HCT116 (cell line): ENCODE measurements at regions not wholly inside any gene's neighbourhood (a gene's known extent, or its start where the extent isn't known, plus 50 kb on each side); places are given as distances from the start of the nearest gene placed in this dataset.

Source experiments
- ELF1 ChIP-seq: IDR thresholded peaks from 2 replicates; pipeline ENCODE4 v1.6.1; 2012; ENCODE audit warnings: low read depth, borderline replicate concordance
- EZH2 ChIP-seq: fragments of 200-600 bp; sonication (generic); IDR thresholded peaks from 2 replicates; pipeline ENCODE4 v1.6.1; 2017; ENCODE audit warnings: antibody characterized with exemption, mixed run types
- EZH2phosphoT487 ChIP-seq: fragments of 200-600 bp; IDR thresholded peaks from 2 replicates; pipeline ENCODE4 v1.6.1; 2018; ENCODE audit warnings: antibody characterized with exemption, borderline replicate concordance
- JUND ChIP-seq: IDR thresholded peaks from 2 replicates; pipeline ENCODE4 v1.6.1; 2012
- POLR2A ChIP-seq: IDR thresholded peaks from 2 replicates; pipeline ENCODE4 v1.7.0; 2011; ENCODE audit warnings: borderline replicate concordance; ENCODE audit not compliant: insufficient read depth, insufficient read length; ENCODE audit errors: extremely low read depth
- POLR2AphosphoS5 ChIP-seq: IDR thresholded peaks from 2 replicates; pipeline ENCODE4 v1.6.1; 2011; ENCODE audit warnings: mild to moderate bottlenecking, low read depth, low read length, moderate library complexity
- RAD21 ChIP-seq: IDR thresholded peaks from 2 replicates; pipeline ENCODE4 v1.6.1; 2012; ENCODE audit warnings: low read depth, mild to moderate bottlenecking
- REST ChIP-seq: IDR thresholded peaks from 2 replicates; pipeline ENCODE4 v1.6.1; 2012; ENCODE audit warnings: low read depth
- SP1 ChIP-seq: IDR thresholded peaks from 2 replicates; pipeline ENCODE4 v1.6.1; 2012; ENCODE audit warnings: low read depth
- YY1 ChIP-seq: IDR thresholded peaks from 2 replicates; pipeline ENCODE4 v1.6.1; 2011; ENCODE audit warnings: low read length, low read depth, moderate library complexity, mild to moderate bottlenecking; ENCODE audit not compliant: insufficient replicate concordance; ENCODE audit errors: extremely low read depth
- ZFX ChIP-seq: fragments of 450-650 bp; IDR thresholded peaks from 2 replicates; pipeline ENCODE4 v1.6.1; 2017
- ZNF274 ChIP-seq: fragments of 200-500 bp; sonication (Bioruptor generic); IDR thresholded peaks from 2 replicates; pipeline ENCODE4 v1.6.1; 2014; ENCODE audit warnings: mild to moderate bottlenecking, low read depth, low read length, inconsistent platforms
- TF ChIP-seq, protein P1 (sequence below), 3 experiments: fragments of 200-600 bp in 1 of 3; sonication (generic) in 1 of 3; IDR thresholded peaks in 2 of 3; conservative IDR thresholded peaks in 1 of 3; 2 replicates each; pipeline ENCODE4 v1.5.1; 2012 to 2017; ENCODE audit warnings: low read depth in 2 of 3, low read length in 2 of 3, antibody characterized with exemption in 1 of 3, borderline replicate concordance in 1 of 3, control low read depth in 1 of 3, mild to moderate bottlenecking in 1 of 3, mixed read lengths in 1 of 3, mixed run types in 1 of 3, moderate library complexity in 1 of 3; ENCODE audit not compliant: insufficient read depth in 1 of 3
- TF ChIP-seq, protein P2 (sequence below): IDR thresholded peaks from 2 replicates; pipeline ENCODE4 v1.6.1; 2012

DNA sequence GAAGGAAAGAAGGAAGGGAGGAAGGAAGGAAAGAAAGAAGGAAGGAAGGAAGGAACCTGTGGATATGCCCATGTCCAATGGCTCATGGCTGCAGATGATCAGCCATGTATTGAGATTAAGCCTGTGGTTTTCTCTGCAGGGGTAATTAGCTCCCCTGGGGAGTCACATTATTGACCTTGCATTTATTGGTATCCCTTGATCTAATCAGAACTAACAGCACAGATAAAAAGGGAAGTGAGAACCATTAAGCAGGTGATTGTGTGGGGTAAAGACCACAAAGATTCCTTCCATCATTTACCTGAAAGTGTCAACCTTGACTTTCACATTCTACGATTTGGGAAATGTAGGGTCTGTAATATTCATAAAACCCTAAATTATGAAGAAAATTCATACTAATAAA is 390.7 kb downstream of the BRINP2 start:
- TF ChIP-seq, protein P1, sequence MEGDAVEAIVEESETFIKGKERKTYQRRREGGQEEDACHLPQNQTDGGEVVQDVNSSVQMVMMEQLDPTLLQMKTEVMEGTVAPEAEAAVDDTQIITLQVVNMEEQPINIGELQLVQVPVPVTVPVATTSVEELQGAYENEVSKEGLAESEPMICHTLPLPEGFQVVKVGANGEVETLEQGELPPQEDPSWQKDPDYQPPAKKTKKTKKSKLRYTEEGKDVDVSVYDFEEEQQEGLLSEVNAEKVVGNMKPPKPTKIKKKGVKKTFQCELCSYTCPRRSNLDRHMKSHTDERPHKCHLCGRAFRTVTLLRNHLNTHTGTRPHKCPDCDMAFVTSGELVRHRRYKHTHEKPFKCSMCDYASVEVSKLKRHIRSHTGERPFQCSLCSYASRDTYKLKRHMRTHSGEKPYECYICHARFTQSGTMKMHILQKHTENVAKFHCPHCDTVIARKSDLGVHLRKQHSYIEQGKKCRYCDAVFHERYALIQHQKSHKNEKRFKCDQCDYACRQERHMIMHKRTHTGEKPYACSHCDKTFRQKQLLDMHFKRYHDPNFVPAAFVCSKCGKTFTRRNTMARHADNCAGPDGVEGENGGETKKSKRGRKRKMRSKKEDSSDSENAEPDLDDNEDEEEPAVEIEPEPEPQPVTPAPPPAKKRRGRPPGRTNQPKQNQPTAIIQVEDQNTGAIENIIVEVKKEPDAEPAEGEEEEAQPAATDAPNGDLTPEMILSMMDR (IDR thresholded peaks at IDR 0.05 in 2 of 3, conservative IDR thresholded peaks at IDR 0.05 in 1 of 3; ENCODE audit: borderline replicate concordance in 1 of 3, insufficient read depth in 1 of 3, low read depth in 2 of 3, low read length in 2 of 3): no peak
- no peak for TF ChIP-seq RAD21
- no peak for TF ChIP-seq YY1
- no peak for TF ChIP-seq POLR2AphosphoS5
- no peak for TF ChIP-seq JUND
- no peak for TF ChIP-seq EZH2phosphoT487
- no peak for TF ChIP-seq REST
- no peak for TF ChIP-seq ZNF274
- no peak for TF ChIP-seq POLR2A
- no peak for TF ChIP-seq EZH2
- no peak for TF ChIP-seq SP1
- TF ChIP-seq ELF1: no peak
- TF ChIP-seq, protein P2, sequence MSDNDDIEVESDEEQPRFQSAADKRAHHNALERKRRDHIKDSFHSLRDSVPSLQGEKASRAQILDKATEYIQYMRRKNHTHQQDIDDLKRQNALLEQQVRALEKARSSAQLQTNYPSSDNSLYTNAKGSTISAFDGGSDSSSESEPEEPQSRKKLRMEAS: no peak
- no peak for TF ChIP-seq ZFX
